ENCODE measurements at regions not wholly inside any gene's neighbourhood (a gene's known extent, or its start where the extent isn't known, plus 50 kb on each side); places are given as distances from the start of the nearest gene placed in this dataset.

DNA sequence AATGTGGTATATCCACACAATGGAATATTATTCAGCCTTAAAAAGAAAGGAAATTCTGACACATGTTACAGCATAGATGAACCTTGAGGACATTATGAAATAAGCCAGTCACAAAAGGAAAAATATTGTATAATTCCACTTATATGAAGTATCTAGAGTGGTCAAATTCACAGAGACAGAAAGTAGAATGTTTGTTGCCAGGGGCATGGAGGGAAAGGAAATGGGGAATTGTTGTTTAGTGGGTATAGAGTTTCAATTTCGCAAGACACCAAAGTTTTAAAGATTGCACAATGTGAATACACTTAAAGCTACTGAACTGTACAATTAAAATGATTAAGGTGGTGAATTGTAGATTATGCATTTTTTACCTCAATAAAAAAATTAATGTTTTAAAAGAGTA, 92.9 kb downstream of the TXNL1 start:
- DNase-seq, result no peak

GRCh38 chr18:56542476-56542875, 95.9 kb downstream of the TXNL1 start:
- DNase-seq, result no peak

- no peak for DNase-seq
Observed at GRCh38 chr18:56541793-56542192, 96.6 kb downstream of the TXNL1 start.

GRCh38 chr18:56541340-56541739, 97.1 kb downstream of the TXNL1 start:
- no peak for DNase-seq

GRCh38 chr18:56538746-56539145, 99.6 kb downstream of the TXNL1 start:
- no peak for DNase-seq

DNA sequence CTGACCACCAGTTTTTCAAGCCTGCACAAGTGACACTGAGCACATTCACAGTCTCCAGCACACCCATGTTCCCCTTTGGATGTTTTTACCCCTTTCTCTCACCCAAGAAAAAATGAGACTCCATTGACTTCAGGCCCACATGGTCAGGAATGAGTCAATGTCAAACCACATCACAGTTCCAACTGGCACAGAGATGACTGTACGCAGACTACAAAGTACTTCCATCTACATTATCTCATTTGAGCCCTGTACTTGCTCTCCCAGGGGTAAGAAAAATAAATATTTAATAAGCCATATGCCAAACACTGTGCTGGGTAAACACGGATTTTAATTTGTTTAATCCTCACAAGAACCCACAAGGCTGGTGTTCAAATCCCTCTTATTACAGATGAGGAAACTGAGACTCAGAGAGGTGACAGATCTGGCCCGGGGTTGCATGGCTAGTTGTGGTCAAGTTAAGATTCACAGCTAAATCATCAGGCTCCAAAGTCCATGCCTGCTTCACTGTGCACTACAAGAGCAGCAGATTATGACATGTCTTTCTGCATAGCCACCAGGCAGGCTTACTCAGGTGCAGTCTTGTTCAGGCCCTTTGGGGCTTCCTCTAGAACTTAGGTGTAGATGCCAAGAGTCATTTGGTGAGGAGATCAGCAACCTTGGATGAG, 106.1 kb downstream of the TXNL1 start:
- no peak for DNase-seq

GRCh38 chr18:56522816-56523215, 115.6 kb downstream of the TXNL1 start:
- DNase-seq, result no peak

DNA sequence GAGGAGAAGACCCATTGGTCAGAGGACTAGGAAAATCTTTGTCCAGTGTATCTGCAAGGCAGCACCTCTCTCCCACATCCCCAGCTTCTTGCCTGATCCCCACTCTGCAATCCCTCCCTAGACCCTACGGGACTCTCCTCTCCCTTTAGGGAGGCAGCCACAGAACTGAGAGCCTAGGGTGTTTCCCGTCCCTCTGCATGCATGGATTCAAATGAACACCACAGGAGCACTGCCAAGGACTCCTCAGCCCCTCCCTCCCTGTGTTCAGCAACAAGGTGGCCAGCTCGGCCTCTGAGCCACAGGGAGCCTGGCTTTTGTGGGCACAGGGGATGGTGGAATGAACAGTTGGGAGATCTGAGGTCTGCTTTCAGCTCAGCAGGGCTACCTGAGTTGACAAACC, 117.1 kb downstream of the TXNL1 start:
- DNase-seq, result no peak

DNA sequence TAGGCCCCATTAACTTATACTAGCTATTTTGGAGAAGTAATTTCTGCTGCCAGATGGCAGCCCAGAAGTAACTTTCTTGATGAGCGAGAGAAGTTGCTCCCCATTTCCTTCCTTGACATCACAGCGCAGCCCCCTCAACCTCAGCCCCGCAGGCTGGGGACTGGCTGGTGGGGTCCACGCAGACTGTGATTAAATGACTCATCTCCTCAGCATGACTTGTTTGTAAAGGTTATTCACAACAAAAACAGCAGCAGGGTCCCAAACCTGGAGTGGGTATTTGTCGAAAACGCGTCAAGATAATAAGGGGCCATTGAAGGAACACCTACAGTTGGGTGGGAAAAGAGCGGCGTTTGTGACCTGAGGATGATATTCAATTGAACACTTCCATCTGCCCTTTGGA, 120.6 kb downstream of the TXNL1 start:
- no peak for DNase-seq

DNA sequence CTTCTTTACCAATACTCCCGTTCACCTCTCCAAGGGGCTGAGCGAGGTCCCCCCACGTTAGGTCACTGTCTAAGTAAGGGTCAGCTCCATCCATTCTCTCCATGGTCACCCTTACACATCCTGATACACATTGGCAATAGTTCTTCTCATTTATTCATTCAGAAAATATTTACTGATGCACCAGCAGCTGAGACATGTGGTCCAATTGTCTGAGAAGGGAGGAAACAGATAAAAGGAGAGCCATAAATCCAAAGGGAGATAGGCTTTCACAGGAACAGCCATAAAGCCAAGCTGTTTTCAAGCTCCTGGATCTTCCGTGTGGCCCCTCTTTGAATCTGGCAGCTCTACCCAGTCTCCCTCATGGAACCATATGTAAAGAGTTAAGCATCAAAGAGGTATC, 121.2 kb downstream of the TXNL1 start:
- DNase-seq, result no peak

- no peak for DNase-seq
Observed at GRCh38 chr18:56516789-56517188, 121.6 kb downstream of the TXNL1 start.

GRCh38 chr18:56515522-56515921, 122.9 kb downstream of the TXNL1 start:
- DNase-seq, result no peak

DNA sequence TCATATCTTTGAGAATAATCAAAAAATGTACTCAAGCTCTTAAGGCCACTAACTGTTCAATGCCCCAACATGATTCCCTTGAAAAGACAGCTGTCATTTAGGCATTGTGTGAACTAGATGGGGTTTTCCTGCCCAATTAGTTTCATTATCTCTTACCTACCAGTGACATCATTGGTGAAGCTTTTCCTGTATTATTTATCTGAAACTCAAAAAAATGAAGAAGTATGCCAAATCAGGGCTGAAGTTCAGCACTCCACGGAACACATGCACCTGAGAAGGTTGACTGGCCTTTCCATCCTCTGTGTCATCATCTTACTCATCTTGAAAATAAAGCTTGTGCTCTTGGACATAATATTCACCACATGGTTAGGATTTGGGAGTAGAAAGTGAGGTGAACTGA, 126.4 kb downstream of the TXNL1 start:
- no peak for DNase-seq

DNA sequence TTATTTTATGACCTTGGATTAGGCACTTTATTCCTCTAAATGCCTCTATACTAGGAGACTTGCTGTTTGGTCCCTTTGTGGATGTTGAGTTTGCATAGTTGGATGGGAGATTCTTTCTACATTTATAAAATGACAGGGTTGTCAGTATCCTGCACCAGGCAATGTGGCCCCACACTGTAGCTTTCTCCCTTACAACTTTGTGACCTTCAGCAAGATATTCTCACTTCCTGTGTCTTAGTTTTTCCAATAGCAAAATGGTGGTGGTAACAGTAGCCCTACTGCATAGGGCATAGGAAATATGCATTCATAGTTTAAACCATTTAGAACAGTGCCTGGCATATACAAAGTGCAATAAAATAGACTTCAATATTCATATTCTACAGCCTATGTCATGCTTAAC, 128.3 kb downstream of the TXNL1 start:
- no peak for DNase-seq

DNA sequence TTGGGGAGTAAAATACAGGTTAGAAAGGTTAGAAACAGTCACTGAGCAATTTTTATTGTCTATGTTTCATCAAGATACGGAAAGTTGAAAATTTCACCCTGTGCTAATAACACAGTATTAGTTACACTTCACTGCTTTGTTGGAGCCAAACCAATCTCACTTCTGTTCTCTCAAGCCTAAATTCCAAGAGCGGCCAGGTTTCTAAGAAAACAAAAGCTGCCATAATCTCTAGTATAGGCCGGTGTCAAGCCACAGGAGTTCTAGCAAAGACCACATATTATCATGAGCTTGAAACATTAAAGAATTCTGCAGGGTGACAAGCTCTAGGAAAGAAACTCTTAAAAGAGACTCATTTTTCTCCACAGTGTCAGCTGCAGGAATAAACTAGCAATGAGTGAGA, 128.7 kb downstream of the TXNL1 start:
- no peak for DNase-seq

- no peak for DNase-seq
Observed at GRCh38 chr18:56508370-56509036, 129.9 kb downstream of the TXNL1 start.

DNA sequence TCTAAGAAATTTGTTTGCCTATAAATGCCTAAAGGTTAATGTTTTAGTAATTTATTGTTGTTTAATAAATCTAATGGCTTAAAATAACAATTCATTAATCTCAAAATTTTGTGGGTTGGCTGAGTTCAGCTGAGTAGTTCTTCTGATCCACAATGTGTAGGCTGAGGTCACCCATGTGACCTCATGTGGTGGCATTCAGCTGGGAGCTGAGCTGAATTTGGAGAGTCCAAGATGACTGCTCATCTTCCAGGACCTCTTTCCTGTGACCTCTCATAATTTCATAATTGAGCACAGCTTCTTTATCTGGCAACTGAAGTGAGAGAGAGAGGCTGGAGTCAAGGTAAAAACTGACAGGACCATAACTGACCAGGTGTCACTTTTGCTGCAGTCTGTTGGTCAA, 132.4 kb downstream of the TXNL1 start:
- no peak for DNase-seq

- DNase-seq, result no peak
Observed at GRCh38 chr18:56505293-56505692, 133.1 kb downstream of the TXNL1 start.

DNA sequence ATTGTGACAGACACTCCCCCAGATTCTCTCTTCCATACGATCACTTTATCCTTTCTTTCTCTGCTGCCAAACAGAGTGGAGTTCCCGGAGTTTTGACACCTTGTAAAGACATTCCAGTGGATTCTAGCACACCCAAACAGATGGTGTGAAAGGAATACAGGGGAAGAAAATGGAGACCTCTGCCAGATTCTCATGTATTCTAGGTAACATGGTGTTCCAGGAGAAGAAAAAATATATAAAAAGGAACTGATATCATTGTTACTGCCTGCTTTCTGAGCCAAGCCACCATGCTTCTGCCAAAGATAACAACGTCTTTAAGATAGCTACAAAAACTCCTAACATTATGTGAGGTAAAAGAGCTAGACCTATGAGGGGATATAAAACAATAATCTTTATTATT, 136.5 kb downstream of the TXNL1 start:
- no peak for DNase-seq

GRCh38 chr18:56495884-56496283, 142.5 kb downstream of the TXNL1 start:
- no peak for DNase-seq

- DNase-seq, result no peak
Observed at GRCh38 chr18:56493531-56493930, 144.9 kb downstream of the TXNL1 start.

DNA sequence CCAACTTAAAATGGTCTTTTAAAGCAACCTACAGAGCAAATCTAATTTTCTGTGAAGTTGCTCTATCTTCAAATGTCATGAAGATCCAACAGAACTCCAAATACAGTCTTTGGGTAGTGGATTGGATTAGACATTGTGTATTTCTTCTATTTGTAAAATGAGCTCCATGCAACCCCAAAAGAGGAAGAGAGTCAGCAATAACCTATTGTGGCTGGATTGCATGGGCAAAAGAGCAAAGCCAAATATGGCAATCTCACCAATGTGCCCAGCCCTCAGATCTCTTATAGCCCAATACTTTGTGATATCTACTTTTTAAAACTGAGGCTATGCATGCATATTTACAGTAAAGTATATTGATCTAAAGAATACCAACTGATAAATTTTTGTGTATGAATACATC, 146.3 kb downstream of the TXNL1 start:
- no peak for DNase-seq

- DNase-seq, result no peak
Observed at GRCh38 chr18:56490942-56491341, 147.4 kb downstream of the TXNL1 start.

DNA sequence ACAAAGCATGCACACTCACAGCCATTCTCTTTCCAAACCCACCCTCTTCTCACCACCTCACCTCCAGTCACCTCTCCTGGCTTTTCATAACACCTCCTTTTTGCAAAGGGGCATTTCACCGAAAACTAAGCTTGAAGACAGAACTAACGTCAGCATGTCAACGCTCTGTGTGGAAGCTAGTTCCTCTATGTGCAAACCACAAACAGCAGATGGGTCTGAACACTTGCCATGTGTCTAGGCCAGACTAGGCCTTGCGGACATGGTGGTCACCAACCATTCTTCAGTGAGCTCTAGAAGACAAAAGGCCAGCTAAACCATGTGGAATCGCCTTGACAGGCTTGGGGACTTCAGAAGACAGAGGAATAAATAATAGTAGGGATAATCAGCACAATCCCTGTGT, 148.5 kb downstream of the TXNL1 start:
- no peak for DNase-seq

- DNase-seq, result no peak
Observed at GRCh38 chr18:56488739-56489138, 149.7 kb downstream of the TXNL1 start.

All from midbrain (tissue), 1 donor.